Loucy (cell line): ENCODE measurements at regions not wholly inside any gene's neighbourhood (a gene's known extent, or its start where the extent isn't known, plus 50 kb on each side); places are given as distances from the start of the nearest gene placed in this dataset.

Experiments used
- CTCF ChIP-seq: fragments of 200-600 bp; sonication (generic); conservative IDR thresholded peaks from 2 replicates; pipeline ENCODE4 v1.5.1; 2014; ENCODE audit warnings: mild to moderate bottlenecking, antibody characterized with exemption, low read length
- EZH2phosphoT487 ChIP-seq: fragments of 200-600 bp; IDR thresholded peaks from 2 replicates; pipeline ENCODE4 v1.6.1; 2018; ENCODE audit warnings: antibody characterized with exemption, mild to moderate bottlenecking, moderate library complexity, borderline replicate concordance

- TF ChIP-seq CTCF (no peak), EZH2phosphoT487 (no peak)
Observed at GRCh38 chr2:17136877-17137276, 381.4 kb downstream of the RAD51AP2 start.
